ENCODE measurements at regions not wholly inside any gene's neighbourhood (a gene's known extent, or its start where the extent isn't known, plus 50 kb on each side); places are given as distances from the start of the nearest gene placed in this dataset.

- ATAC-seq (no peak), DNase-seq (no peak)
- no peaks in the 10 kb centered on the region for H3K9me3 ChIP-seq (ENCODE audit: control insufficient read depth, low read length, poor library complexity, severe bottlenecking)
- no peak overlapping the region for H3K4me3 Mint-ChIP-seq
- peaks cover 20% of the 10 kb centered on the region for H3K4me1 Mint-ChIP-seq
- H3K27me3 Mint-ChIP-seq: peaks cover 4% of the 10 kb centered on the region
- no peak overlapping the region for H3K27ac Mint-ChIP-seq
- H3K36me3 Mint-ChIP-seq (ENCODE audit: low read depth): peaks cover 2% of the 10 kb centered on the region
Observed at GRCh38 chr6:11429577-11429976, 108.0 kb upstream of the TMEM170B start.

DNA sequence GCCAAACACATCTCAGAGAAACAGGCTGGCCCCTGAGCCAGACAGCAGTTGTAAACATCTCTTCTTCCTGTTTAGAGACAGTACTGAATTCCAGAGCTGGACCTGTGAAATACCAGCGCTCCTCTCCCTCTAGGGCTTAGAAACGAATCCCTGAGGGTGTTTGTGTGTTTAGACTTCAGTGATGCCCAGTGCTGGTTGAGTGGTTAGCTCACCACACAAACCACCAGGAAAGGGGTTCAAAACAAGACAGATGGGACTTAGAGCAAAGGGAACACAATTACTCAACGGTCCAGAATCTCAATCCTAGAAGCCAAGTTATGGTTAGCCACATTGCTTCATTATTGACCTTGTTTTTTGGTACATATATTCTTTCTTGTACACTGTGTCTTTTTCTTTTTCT lies 108.7 kb upstream of the TMEM170B start:
- peaks cover 20% of the 10 kb centered on the region for H3K4me1 Mint-ChIP-seq
- H3K27me3 Mint-ChIP-seq: peaks cover 10% of the 10 kb centered on the region
- ATAC-seq (no peak), DNase-seq (no peak)
- H3K36me3 Mint-ChIP-seq (ENCODE audit: low read depth): peaks cover 2% of the 10 kb centered on the region
- no peaks in the 10 kb centered on the region for H3K9me3 ChIP-seq (ENCODE audit: control insufficient read depth, low read length, poor library complexity, severe bottlenecking)
- no peak overlapping the region for H3K4me3 Mint-ChIP-seq
- no peak overlapping the region for H3K27ac Mint-ChIP-seq

DNA sequence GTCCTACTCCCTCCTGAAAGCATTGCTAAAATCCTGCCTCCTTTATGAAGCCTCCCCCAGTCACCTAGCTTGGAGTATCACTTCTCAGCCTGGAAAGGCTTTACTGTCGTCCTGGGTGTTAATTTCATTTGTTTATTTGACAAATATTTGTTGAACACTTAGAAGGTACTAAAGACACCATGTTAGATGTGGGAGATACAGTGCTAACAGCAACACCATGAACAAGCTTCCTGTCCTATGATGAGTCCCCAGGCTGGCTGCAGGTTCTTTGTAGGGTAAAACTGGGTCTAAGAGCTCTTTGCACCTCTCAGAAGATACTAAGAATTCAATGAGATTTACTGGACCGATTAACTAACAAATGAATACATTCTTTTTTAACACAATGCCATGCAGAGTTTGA lies 109.2 kb upstream of the TMEM170B start:
- H3K27me3 Mint-ChIP-seq: peaks cover 10% of the 10 kb centered on the region
- DNase-seq (no peak), ATAC-seq (no peak)
- no peak overlapping the region for H3K4me3 Mint-ChIP-seq
- H3K9me3 ChIP-seq (ENCODE audit: control insufficient read depth, low read length, poor library complexity, severe bottlenecking): no peaks in the 10 kb centered on the region
- H3K4me1 Mint-ChIP-seq: peaks cover 19% of the 10 kb centered on the region
- H3K27ac Mint-ChIP-seq: no peak overlapping the region
- peaks cover 2% of the 10 kb centered on the region for H3K36me3 Mint-ChIP-seq (ENCODE audit: low read depth)

- Mint-ChIP-seq H3K27ac (peak overlapping the region; percentile 14), H3K4me1 (peaks cover 18% of the 10 kb centered on the region), H3K36me3 (ENCODE audit: low read depth) (peaks cover 2% of the 10 kb centered on the region), H3K4me3 (no peak overlapping the region), H3K27me3 (peaks cover 10% of the 10 kb centered on the region)
- DNase-seq (no peak), ATAC-seq (no peak)
- H3K9me3 ChIP-seq (ENCODE audit: control insufficient read depth, low read length, poor library complexity, severe bottlenecking): no peaks in the 10 kb centered on the region
Observed at GRCh38 chr6:11427723-11428245, 109.8 kb upstream of the TMEM170B start.

DNA sequence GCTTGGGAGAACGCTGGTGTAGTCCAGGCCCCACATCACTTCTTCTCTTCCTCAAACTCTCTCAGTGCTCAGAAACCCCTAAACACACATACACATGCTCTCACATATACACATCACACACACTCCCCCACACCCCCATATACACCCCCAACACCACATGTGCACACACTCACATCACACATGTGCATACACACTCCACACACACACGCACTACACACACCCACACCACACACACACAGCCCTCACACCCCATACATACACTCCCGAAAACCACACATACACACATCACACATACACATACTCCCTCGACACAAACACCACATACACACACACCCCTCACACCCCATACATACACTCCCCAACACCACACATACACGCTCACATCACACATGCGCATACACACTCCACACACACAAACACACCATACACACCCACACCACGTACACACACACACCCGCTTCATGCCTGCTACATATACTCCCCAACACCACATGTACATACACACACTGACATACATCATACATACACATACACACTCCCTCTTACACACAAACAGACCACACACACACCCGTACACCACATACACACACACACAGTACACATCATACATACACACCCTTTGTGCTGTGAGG lies 110.3 kb upstream of the TMEM170B start:
- no peaks in the 10 kb centered on the region for H3K9me3 ChIP-seq (ENCODE audit: control insufficient read depth, low read length, poor library complexity, severe bottlenecking)
- DNase-seq: no peak
- peak overlapping the region; percentile 14 for H3K27ac Mint-ChIP-seq
- H3K36me3 Mint-ChIP-seq (ENCODE audit: low read depth): peaks cover 2% of the 10 kb centered on the region
- H3K4me3 Mint-ChIP-seq: no peak overlapping the region
- H3K4me1 Mint-ChIP-seq: peaks cover 18% of the 10 kb centered on the region
- no peak for ATAC-seq
- H3K27me3 Mint-ChIP-seq: peaks cover 10% of the 10 kb centered on the region

GRCh38 chr6:11426571-11426970 lies 111.0 kb upstream of the TMEM170B start:
- DNase-seq (no peak), ATAC-seq (no peak)
- peaks cover 10% of the 10 kb centered on the region for H3K27me3 Mint-ChIP-seq
- H3K36me3 Mint-ChIP-seq (ENCODE audit: low read depth): peaks cover 2% of the 10 kb centered on the region
- H3K27ac Mint-ChIP-seq: no peak overlapping the region
- H3K4me3 Mint-ChIP-seq: no peak overlapping the region
- no peaks in the 10 kb centered on the region for H3K9me3 ChIP-seq (ENCODE audit: control insufficient read depth, low read length, poor library complexity, severe bottlenecking)
- H3K4me1 Mint-ChIP-seq: peaks cover 18% of the 10 kb centered on the region

- H3K9me3 ChIP-seq (ENCODE audit: control insufficient read depth, low read length, poor library complexity, severe bottlenecking): no peaks in the 10 kb centered on the region
- peaks cover 10% of the 10 kb centered on the region for H3K27me3 Mint-ChIP-seq
- H3K36me3 Mint-ChIP-seq (ENCODE audit: low read depth): peaks cover 2% of the 10 kb centered on the region
- no peak overlapping the region for H3K27ac Mint-ChIP-seq
- no peak overlapping the region for H3K4me3 Mint-ChIP-seq
- ATAC-seq (no peak), DNase-seq (no peak)
- H3K4me1 Mint-ChIP-seq: peaks cover 18% of the 10 kb centered on the region
Observed at GRCh38 chr6:11425876-11426275, 111.7 kb upstream of the TMEM170B start.

GRCh38 chr6:11425431-11425871 lies 112.1 kb upstream of the TMEM170B start:
- no peak for ATAC-seq
- H3K27me3 Mint-ChIP-seq: peaks cover 10% of the 10 kb centered on the region
- DNase-seq: no peak
- no peak overlapping the region for H3K4me3 Mint-ChIP-seq
- H3K4me1 Mint-ChIP-seq: peaks cover 18% of the 10 kb centered on the region
- H3K27ac Mint-ChIP-seq: no peak overlapping the region
- H3K9me3 ChIP-seq (ENCODE audit: control insufficient read depth, low read length, poor library complexity, severe bottlenecking): no peaks in the 10 kb centered on the region
- H3K36me3 Mint-ChIP-seq (ENCODE audit: low read depth): peaks cover 2% of the 10 kb centered on the region

DNA sequence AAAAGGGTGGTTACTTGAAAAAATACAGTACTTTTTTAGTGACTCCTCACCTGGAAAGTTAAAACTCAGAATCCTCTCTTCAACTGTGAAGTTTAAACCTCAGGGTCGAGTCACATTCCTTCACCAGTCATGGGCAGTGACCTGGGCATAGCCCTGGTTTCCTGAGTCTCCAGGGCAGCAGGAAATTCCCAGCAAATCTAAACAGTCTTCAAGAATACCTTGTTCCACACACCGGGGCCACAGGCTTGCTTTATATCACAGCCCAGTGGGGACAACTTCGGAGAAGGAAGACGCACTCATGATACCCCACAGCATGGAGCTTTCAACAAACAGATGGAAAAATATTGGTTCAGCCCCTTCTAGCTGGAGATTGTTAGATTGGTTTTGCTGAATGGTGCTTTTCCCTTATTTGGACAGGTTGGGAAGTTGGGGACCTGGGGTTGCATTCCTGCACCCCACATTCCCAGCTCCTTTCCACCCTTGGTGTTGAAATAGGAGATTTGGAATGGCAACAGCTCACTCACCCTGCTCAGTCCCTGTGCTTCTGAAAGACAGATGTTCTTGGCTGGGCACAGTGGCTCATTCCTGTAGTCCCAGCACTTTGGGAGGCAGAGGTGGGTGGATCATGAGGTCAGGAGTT lies 113.0 kb upstream of the TMEM170B start:
- Mint-ChIP-seq H3K4me3 (no peak overlapping the region), H3K4me1 (peaks cover 16% of the 10 kb centered on the region), H3K27ac (no peak overlapping the region), H3K36me3 (ENCODE audit: low read depth) (peaks cover 2% of the 10 kb centered on the region), H3K27me3 (peaks cover 10% of the 10 kb centered on the region)
- ATAC-seq (no peak), DNase-seq (no peak)
- no peaks in the 10 kb centered on the region for H3K9me3 ChIP-seq (ENCODE audit: control insufficient read depth, low read length, poor library complexity, severe bottlenecking)

DNA sequence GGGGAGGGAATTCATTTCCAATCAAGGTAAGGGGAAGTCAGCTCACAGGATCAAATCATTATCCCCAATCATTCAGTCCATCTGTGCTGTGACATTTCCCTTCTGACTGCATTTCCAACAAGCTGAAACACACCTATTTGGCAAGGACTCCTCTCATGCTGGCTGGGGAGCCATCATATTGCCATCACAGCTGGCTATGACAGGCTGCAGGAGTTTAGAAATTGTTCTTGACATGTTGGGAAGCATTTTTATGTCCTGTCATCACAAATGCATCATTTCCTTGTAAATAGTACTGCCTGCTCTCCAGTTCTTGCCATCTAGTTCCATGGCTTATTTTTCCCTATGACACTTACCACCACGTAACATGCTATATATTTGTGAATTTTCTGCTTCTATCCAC lies 113.9 kb upstream of the TMEM170B start:
- Mint-ChIP-seq H3K36me3 (ENCODE audit: low read depth) (peaks cover 2% of the 10 kb centered on the region), H3K4me1 (peaks cover 14% of the 10 kb centered on the region), H3K4me3 (no peak overlapping the region), H3K27me3 (peaks cover 10% of the 10 kb centered on the region), H3K27ac (no peak overlapping the region)
- DNase-seq (no peak), ATAC-seq (no peak)
- H3K9me3 ChIP-seq (ENCODE audit: control insufficient read depth, low read length, poor library complexity, severe bottlenecking): no peaks in the 10 kb centered on the region

DNA sequence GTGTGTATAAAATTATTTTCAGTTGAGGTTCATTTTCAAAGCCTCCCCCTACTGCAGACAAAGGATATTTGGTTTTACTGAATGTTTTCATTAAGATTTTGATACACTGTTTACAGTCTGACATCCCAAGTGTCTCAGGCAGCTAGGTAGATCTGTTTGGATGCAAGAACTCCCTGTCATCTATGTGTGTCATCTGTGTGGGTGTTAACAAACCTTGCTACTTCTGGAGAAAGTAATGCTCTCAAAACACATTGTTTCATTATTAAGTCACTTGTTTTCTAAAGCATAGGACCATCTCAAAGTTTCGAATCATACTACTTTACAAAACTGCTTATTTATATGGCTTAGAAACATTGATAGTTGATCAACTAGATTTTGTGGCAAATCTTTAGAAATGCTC lies 114.5 kb upstream of the TMEM170B start:
- ATAC-seq (no peak), DNase-seq (no peak)
- no peak overlapping the region for H3K27ac Mint-ChIP-seq
- peaks cover 2% of the 10 kb centered on the region for H3K36me3 Mint-ChIP-seq (ENCODE audit: low read depth)
- peaks cover 10% of the 10 kb centered on the region for H3K27me3 Mint-ChIP-seq
- H3K4me3 Mint-ChIP-seq: no peak overlapping the region
- no peaks in the 10 kb centered on the region for H3K9me3 ChIP-seq (ENCODE audit: control insufficient read depth, low read length, poor library complexity, severe bottlenecking)
- peaks cover 10% of the 10 kb centered on the region for H3K4me1 Mint-ChIP-seq

DNA sequence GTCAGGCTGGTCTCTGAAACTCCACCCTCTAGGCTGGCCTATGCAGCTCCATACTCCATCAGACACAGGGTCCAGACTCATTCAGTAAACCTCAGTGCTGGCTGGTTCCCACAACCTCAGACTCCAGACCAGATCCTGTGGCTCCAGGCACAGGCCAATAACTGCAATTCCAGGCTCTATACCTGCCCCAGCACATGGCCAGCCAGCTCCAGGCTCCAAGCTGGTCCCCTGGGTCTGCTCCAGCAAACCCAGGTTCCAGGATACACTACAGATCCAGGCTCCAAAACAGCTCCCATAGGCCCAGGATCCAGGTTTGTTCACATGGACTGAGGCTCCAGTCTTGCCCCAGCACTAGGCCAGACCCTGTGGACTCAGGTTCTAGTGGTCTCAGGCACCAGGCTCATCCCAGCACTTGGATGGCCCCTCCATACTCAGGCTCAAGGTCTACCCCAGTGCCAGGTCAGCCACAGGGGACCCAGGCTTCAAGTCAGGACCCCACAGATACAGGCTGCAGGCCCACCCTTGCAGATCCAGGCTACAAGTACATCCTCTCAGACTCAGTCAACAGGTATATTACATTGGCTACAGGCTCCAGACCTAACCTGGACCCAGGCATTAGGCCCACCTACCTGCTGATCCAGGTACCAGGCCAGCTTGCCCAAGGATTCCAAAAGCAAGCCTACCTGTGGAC lies 117.6 kb upstream of the TMEM170B start:
- Mint-ChIP-seq H3K36me3 (ENCODE audit: low read depth) (no peaks in the 10 kb centered on the region), H3K4me3 (no peak overlapping the region), H3K27me3 (peaks cover 6% of the 10 kb centered on the region), H3K27ac (no peak overlapping the region), H3K4me1 (peaks cover 3% of the 10 kb centered on the region)
- no peaks in the 10 kb centered on the region for H3K9me3 ChIP-seq (ENCODE audit: control insufficient read depth, low read length, poor library complexity, severe bottlenecking)
- ATAC-seq: no peak
- no peak for DNase-seq

GRCh38 chr6:11418290-11418905 lies 119.2 kb upstream of the TMEM170B start:
- no peak for DNase-seq
- H3K36me3 Mint-ChIP-seq (ENCODE audit: low read depth): no peaks in the 10 kb centered on the region
- no peak overlapping the region for H3K4me3 Mint-ChIP-seq
- H3K9me3 ChIP-seq (ENCODE audit: control insufficient read depth, low read length, poor library complexity, severe bottlenecking): no peaks in the 10 kb centered on the region
- no peak for ATAC-seq
- H3K27me3 Mint-ChIP-seq: no peaks in the 10 kb centered on the region
- H3K4me1 Mint-ChIP-seq: peaks cover 5% of the 10 kb centered on the region
- peak overlapping the region; percentile 61 for H3K27ac Mint-ChIP-seq
